Renal cortical epithelial cell (primary cell): ENCODE measurements at regions not wholly inside any gene's neighbourhood (a gene's known extent, or its start where the extent isn't known, plus 50 kb on each side); places are given as distances from the start of the nearest gene placed in this dataset.

ENCODE experiments used
- DNase-seq: peaks from one replicate; pipeline ENCODE4 v3.0.0-alpha.2; 2011; ENCODE audit warnings: low read depth

- DNase-seq, result peak; percentile 39
Observed at GRCh38 chr12:60035835-60036234, 440.0 kb downstream of the SLC16A7 start.

- no peak for DNase-seq
Observed at GRCh38 chr12:60042835-60043234, 447.0 kb downstream of the SLC16A7 start.

GRCh38 chr12:60043236-60043635, 447.4 kb downstream of the SLC16A7 start:
- no peak for DNase-seq

- no peak for DNase-seq
Observed at GRCh38 chr12:60052483-60052882, 456.7 kb downstream of the SLC16A7 start.

GRCh38 chr12:60059180-60059579, 463.4 kb downstream of the SLC16A7 start:
- DNase-seq, result no peak

GRCh38 chr12:60066655-60067054, 470.8 kb downstream of the SLC16A7 start:
- no peak for DNase-seq

GRCh38 chr12:60070552-60070951, 474.7 kb downstream of the SLC16A7 start:
- peak; percentile 11 for DNase-seq

- DNase-seq, result no peak
Observed at GRCh38 chr12:60071759-60072191, 475.9 kb downstream of the SLC16A7 start.

- DNase-seq, result peak; percentile 79
Observed at GRCh38 chr12:60072911-60073310, 477.1 kb downstream of the SLC16A7 start.

- DNase-seq, result no peak
Observed at GRCh38 chr12:60075091-60075490, 479.3 kb downstream of the SLC16A7 start.

GRCh38 chr12:60078026-60078425, 482.2 kb downstream of the SLC16A7 start:
- no peak for DNase-seq

GRCh38 chr12:60093428-60093827, 497.6 kb downstream of the SLC16A7 start:
- no peak for DNase-seq

GRCh38 chr12:60094436-60094835, 498.6 kb downstream of the SLC16A7 start:
- no peak for DNase-seq

GRCh38 chr12:60096727-60097126, 500.9 kb downstream of the SLC16A7 start:
- DNase-seq, result no peak

- no peak for DNase-seq
Observed at GRCh38 chr12:60100160-60100559, 504.3 kb downstream of the SLC16A7 start.

GRCh38 chr12:60100852-60101251, 505.0 kb downstream of the SLC16A7 start:
- peak; percentile 6 for DNase-seq

- peak; percentile 4 for DNase-seq
Observed at GRCh38 chr12:60101715-60102114, 505.9 kb downstream of the SLC16A7 start.

- peak; percentile 15 for DNase-seq
Observed at GRCh38 chr12:60106214-60106613, 510.4 kb downstream of the SLC16A7 start.

GRCh38 chr12:60107992-60108391, 512.2 kb downstream of the SLC16A7 start:
- no peak for DNase-seq

- DNase-seq, result no peak
Observed at GRCh38 chr12:60112063-60112462, 516.2 kb downstream of the SLC16A7 start.

- no peak for DNase-seq
Observed at GRCh38 chr12:60112763-60113162, 516.9 kb downstream of the SLC16A7 start.

- peak; percentile 59 for DNase-seq
Observed at GRCh38 chr12:60114169-60114568, 518.3 kb downstream of the SLC16A7 start.

GRCh38 chr12:60119327-60119726, 523.5 kb downstream of the SLC16A7 start:
- DNase-seq, result no peak

- DNase-seq, result no peak
Observed at GRCh38 chr12:60120199-60120598, 524.4 kb downstream of the SLC16A7 start.

- no peak for DNase-seq
Observed at GRCh38 chr12:60123557-60123956, 527.7 kb downstream of the SLC16A7 start.
